Fibroblast of lung (primary cell): ENCODE measurements at regions not wholly inside any gene's neighbourhood (a gene's known extent, or its start where the extent isn't known, plus 50 kb on each side); places are given as distances from the start of the nearest gene placed in this dataset.

Experiments
- DNase-seq, 2 donors: peaks; one replicate each; pipeline versions ENCODE4 v3.0.0 to v3.0.0-alpha.2; 2010; ENCODE audit warnings: low read depth in 2 of 2
- H2AFZ ChIP-seq: 2 replicates; pipeline ENCODE4 v1.5.1; 2012; ENCODE audit warnings: low read length, control low read depth, inconsistent platforms
- H3K27ac ChIP-seq: 2 replicates; pipeline ENCODE4 v1.5.1; 2011; ENCODE audit warnings: low read length, control low read depth; ENCODE audit not compliant: insufficient read depth
- H3K27me3 ChIP-seq: 2 replicates; pipeline ENCODE4 v1.5.1; 2011; ENCODE audit warnings: mild to moderate bottlenecking, low read length; ENCODE audit not compliant: control insufficient read depth, insufficient read depth
- H3K36me3 ChIP-seq: 2 replicates; pipeline ENCODE4 v1.5.1; 2011; ENCODE audit warnings: low read length; ENCODE audit not compliant: control insufficient read depth, insufficient read depth
- H3K4me1 ChIP-seq: 2 replicates; pipeline ENCODE4 v1.5.1; 2011; ENCODE audit warnings: low read length; ENCODE audit not compliant: control insufficient read depth, insufficient read depth; ENCODE audit errors: extremely low read depth
- H3K4me2 ChIP-seq: 2 replicates; pipeline ENCODE4 v1.5.1; 2011; ENCODE audit warnings: low read length, control low read depth; ENCODE audit not compliant: insufficient read depth; ENCODE audit errors: extremely low read depth
- H3K4me3 ChIP-seq, 4 experiments: fragments of 200-600 bp in 1 of 4; sonication (generic) in 1 of 4; replicated peaks in 1 of 4; 2 replicates each; pipeline ENCODE4 v1.5.1; 2011 to 2016; ENCODE audit warnings: low read length in 4 of 4, low read depth in 3 of 4, mild to moderate bottlenecking in 3 of 4, control low read depth in 2 of 4, inconsistent platforms in 1 of 4, mixed read lengths in 1 of 4; ENCODE audit not compliant: insufficient read depth in 1 of 4; ENCODE audit errors: control extremely low read depth in 1 of 4
- H3K79me2 ChIP-seq: 2 replicates; pipeline ENCODE4 v1.5.1; 2012; ENCODE audit warnings: mild to moderate bottlenecking, low read length, inconsistent platforms; ENCODE audit not compliant: control insufficient read depth, insufficient read depth
- H3K9ac ChIP-seq: 2 replicates; pipeline ENCODE4 v1.5.1; 2011; ENCODE audit warnings: mild to moderate bottlenecking, low read length, control low read depth; ENCODE audit not compliant: insufficient read depth
- H3K9me3 ChIP-seq: 2 replicates; pipeline ENCODE4 v1.5.1; 2012; ENCODE audit warnings: low read depth, low read length; ENCODE audit not compliant: control insufficient read depth, insufficient read depth
- H4K20me1 ChIP-seq: 2 replicates; pipeline ENCODE4 v1.5.1; 2011; ENCODE audit warnings: low read length; ENCODE audit not compliant: control insufficient read depth, insufficient read depth; ENCODE audit errors: extremely low read depth
- CTCF ChIP-seq, 2 donors: IDR thresholded peaks in 1 of 2; conservative IDR thresholded peaks in 1 of 2; 1 replicate in 1 of 2; 2 replicates in 1 of 2; pipeline ENCODE4 v1.5.1; 2011 to 2012; ENCODE audit warnings: low read length in 2 of 2, control low read depth in 1 of 2, inconsistent platforms in 1 of 2, low read depth in 1 of 2, mild to moderate bottlenecking in 1 of 2
- EZH2 ChIP-seq: IDR thresholded peaks from 2 replicates; pipeline ENCODE4 v1.5.1; 2012; ENCODE audit warnings: low read length, control low read depth, mild to moderate bottlenecking; ENCODE audit errors: missing control alignments

GRCh38 chr6:48315051-48315719 lies 204.2 kb upstream of the PTCHD4 start:
- no peak for DNase-seq
- Histone ChIP-seq H3K36me3 (no peaks in the 10 kb centered on the region), H3K79me2 (no peaks in the 10 kb centered on the region), H3K4me3 (no peak overlapping the region), H4K20me1 (no peaks in the 10 kb centered on the region), H3K27ac (no peak overlapping the region), H3K9me3 (no peaks in the 10 kb centered on the region), H3K9ac (no peak overlapping the region), H3K27me3 (no peaks in the 10 kb centered on the region), H3K4me2 (no peak overlapping the region), H2AFZ (no peak overlapping the region), H3K4me1 (no peaks in the 10 kb centered on the region)
- TF ChIP-seq CTCF (conservative IDR thresholded peaks at IDR 0.05 in 1 of 2, IDR thresholded peaks at IDR 0.05 in 1 of 2; ENCODE audit: low read depth in 1 of 2, low read length in 2 of 2) (no peak), EZH2 (no peak)

- Histone ChIP-seq H4K20me1 (no peaks in the 10 kb centered on the region), H3K36me3 (no peaks in the 10 kb centered on the region), H3K4me1 (no peaks in the 10 kb centered on the region), H3K27me3 (no peaks in the 10 kb centered on the region), H3K4me3 (no peak overlapping the region), H3K9me3 (no peaks in the 10 kb centered on the region), H3K79me2 (no peaks in the 10 kb centered on the region), H3K4me2 (no peak overlapping the region), H3K27ac (no peak overlapping the region), H3K9ac (no peak overlapping the region), H2AFZ (no peak overlapping the region)
- no peak for DNase-seq
- no peak for TF ChIP-seq EZH2
- no peak for TF ChIP-seq CTCF (conservative IDR thresholded peaks at IDR 0.05 in 1 of 2, IDR thresholded peaks at IDR 0.05 in 1 of 2; ENCODE audit: low read depth in 1 of 2, low read length in 2 of 2)
These were observed 200.3 kb upstream of the PTCHD4 start for GRCh38 chr6:48311301-48311700.

GRCh38 chr6:48307573-48307972 lies 196.6 kb upstream of the PTCHD4 start:
- no peak for DNase-seq
- no peak overlapping the region for H2AFZ ChIP-seq
- H3K36me3 ChIP-seq: no peaks in the 10 kb centered on the region
- H3K4me1 ChIP-seq: no peaks in the 10 kb centered on the region
- H3K79me2 ChIP-seq: no peaks in the 10 kb centered on the region
- no peaks in the 10 kb centered on the region for H3K9me3 ChIP-seq
- no peaks in the 10 kb centered on the region for H3K27me3 ChIP-seq
- no peak overlapping the region for H3K4me3 ChIP-seq
- TF ChIP-seq CTCF (conservative IDR thresholded peaks at IDR 0.05 in 1 of 2, IDR thresholded peaks at IDR 0.05 in 1 of 2; ENCODE audit: low read depth in 1 of 2, low read length in 2 of 2): no peak
- no peak for TF ChIP-seq EZH2
- H4K20me1 ChIP-seq: no peaks in the 10 kb centered on the region
- no peak overlapping the region for H3K9ac ChIP-seq
- no peak overlapping the region for H3K27ac ChIP-seq
- no peak overlapping the region for H3K4me2 ChIP-seq
